HepG2 (cell line): ENCODE measurements at regions not wholly inside any gene's neighbourhood (a gene's known extent, or its start where the extent isn't known, plus 50 kb on each side); places are given as distances from the start of the nearest gene placed in this dataset.

Source experiments
- ATAC-seq: fragments of 200-7000 bp; cut with Tn5 transposase; 3 replicates; pipeline ENCODE4 v1.9.1; 2020; ENCODE audit warnings: mild to moderate bottlenecking, moderate library complexity
- BruUV-seq: library from RNA; stranded (reverse); fragments of 400-500 nt; replicated peaks from 2 replicates; lab custom pipeline; 2021; lab: Mats Ljungman, UMichigan
- CTCF ChIA-PET: fragments of 300-600 bp; formaldehyde crosslinking; extraction: SDS; loops from one replicate; lab custom pipeline; 2021; ENCODE audit warnings: low total read pairs, inconsistent platforms, low intra/inter-chr PET ratio; lab: Yijun Ruan, JAX
- POLR2A ChIA-PET: fragments of 350-600 bp; sonication (Branson Sonifier 250); formaldehyde crosslinking; loops from one replicate; lab custom pipeline; 2020; ENCODE audit warnings: antibody characterized with exemption, inconsistent platforms; lab: Yijun Ruan, JAX
- DNase-seq: peaks from one replicate; pipeline ENCODE4 v3.0.0-alpha.2; 2015; ENCODE audit warnings: low spot score
- FAIRE-seq: peaks from 3 replicates; lab custom pipeline; 2011; peaks lifted over from hg19 to GRCh38; lab: Jason Lieb, UNC
- H2AFZ ChIP-seq: one replicate; pipeline ENCODE4 v1.6.1; 2011; ENCODE audit warnings: low read length, inconsistent platforms
- H3K27ac ChIP-seq: fragments of 300-600 bp; 3 replicates; pipeline ENCODE4 v1.8.0; 2011; ENCODE audit warnings: mixed run types, mild to moderate bottlenecking, mixed read lengths, low read length, inconsistent platforms; ENCODE audit not compliant: insufficient read depth; ENCODE audit errors: extremely low read length
- H3K27me3 ChIP-seq, 2 experiments: fragments of 200-600 bp in 1 of 2; 2 replicates in 1 of 2; 3 replicates in 1 of 2; pipeline versions ENCODE4 v1.6.0 to v1.8.0; 2011; ENCODE audit warnings: low read length in 2 of 2, mild to moderate bottlenecking in 2 of 2, moderate library complexity in 2 of 2, inconsistent platforms in 1 of 2; ENCODE audit not compliant: insufficient read depth in 2 of 2, control insufficient read depth in 1 of 2
- H3K36me3 ChIP-seq, 2 experiments: fragments of 200-600 bp in 1 of 2; replicated peaks in 1 of 2; 2 replicates in 1 of 2; 3 replicates in 1 of 2; pipeline versions ENCODE4 v1.5.1 to v1.8.0; 2011; ENCODE audit warnings: low read length in 2 of 2, inconsistent platforms in 1 of 2; ENCODE audit not compliant: insufficient read depth in 2 of 2, control insufficient read depth in 1 of 2
- H3K4me1 ChIP-seq: 2 replicates; pipeline ENCODE4 v1.5.1; 2012; ENCODE audit warnings: low read length, inconsistent platforms; ENCODE audit not compliant: insufficient read depth
- H3K4me2 ChIP-seq: 2 replicates; pipeline ENCODE4 v1.6.0; 2011; ENCODE audit warnings: low read depth, low read length, inconsistent platforms
- H3K4me3 ChIP-seq, 3 experiments: fragments of 200-600 bp in 1 of 3; sonication (generic), shearing (Covaris generic) in 1 of 3; replicated peaks in 1 of 3; 2 replicates each; pipeline ENCODE4 v1.5.1; 2011 to 2016; ENCODE audit warnings: low read length in 3 of 3, inconsistent platforms in 2 of 3, low read depth in 2 of 3, mild to moderate bottlenecking in 2 of 3, control low read depth in 1 of 3, mixed read lengths in 1 of 3; ENCODE audit not compliant: insufficient read depth in 1 of 3
- H3K79me2 ChIP-seq: one replicate; pipeline ENCODE4 v1.6.1; 2011; ENCODE audit warnings: low read length, inconsistent platforms; ENCODE audit not compliant: insufficient read depth
- H3K9ac ChIP-seq: 2 replicates; pipeline ENCODE4 v1.6.0; 2011; ENCODE audit warnings: mild to moderate bottlenecking, low read depth, low read length, inconsistent platforms; ENCODE audit not compliant: insufficient read depth
- H3K9me3 ChIP-seq: 2 replicates; pipeline ENCODE4 v1.5.1; 2012; ENCODE audit warnings: mild to moderate bottlenecking, low read length
- H4K20me1 ChIP-seq: 2 replicates; pipeline ENCODE4 v1.6.0; 2011; ENCODE audit warnings: inconsistent platforms, mild to moderate bottlenecking, low read length, moderate library complexity; ENCODE audit not compliant: insufficient read depth
- SALL2 ChIP-seq: sonication (generic); formaldehyde crosslinking; IDR thresholded peaks from 2 replicates; pipeline ENCODE4 v1.8.1; 2023; ENCODE audit warnings: mild to moderate bottlenecking, missing genetic modification reagents, inconsistent platforms
- SMC3 ChIP-seq: IDR thresholded peaks from 2 replicates; pipeline ENCODE4 v1.6.1; 2011; ENCODE audit warnings: low read length, improper control_type of control experiment
- SNAPC2 ChIP-seq: sonication (generic); formaldehyde crosslinking; IDR thresholded peaks from 2 replicates; pipeline ENCODE4 v1.8.1; 2022; ENCODE audit warnings: mild to moderate bottlenecking, missing genetic modification reagents
- ZNF788 ChIP-seq: sonication (generic); formaldehyde crosslinking; IDR thresholded peaks from 2 replicates; pipeline ENCODE4 v1.5.0; 2020; ENCODE audit warnings: mild to moderate bottlenecking, missing genetic modification reagents, borderline replicate concordance
- WGBS: methylation state at CpG from one replicate; pipeline ENCODE4 v1.1.6; 2017; ENCODE audit warnings: low lambda C conversion rate; 5-methylcytosine and 5-hydroxymethylcytosine counted together
- in situ Hi-C: cut with HindIII; loops from 2 replicates; pipeline ENCODE4 v1.10.0; 2017; ENCODE audit warnings: low pct_unique_long_range_greater_than_20kb; ENCODE audit not compliant: extremely low pct_ligation_motif_present
- intact Hi-C: fragments of 100-400 bp; cut with micrococcal nuclease; formaldehyde crosslinking; loops from one replicate; pipeline ENCODE4 v1.10.0; 2022; ENCODE audit not compliant: unreplicated experiment
- TF ChIP-seq, protein P1 (sequence below): sonication (generic); formaldehyde crosslinking; IDR thresholded peaks from 2 replicates; pipeline ENCODE4 v1.5.0; 2020; ENCODE audit warnings: missing genetic modification reagents, mild to moderate bottlenecking, borderline replicate concordance
- TF ChIP-seq, protein P2 (sequence below): sonication (generic); formaldehyde crosslinking; IDR thresholded peaks from 2 replicates; pipeline ENCODE4 v1.4.0; 2020; ENCODE audit warnings: missing genetic modification reagents, borderline replicate concordance
- TF ChIP-seq, protein P3 (sequence below): sonication (generic); formaldehyde crosslinking; IDR thresholded peaks from 2 replicates; pipeline ENCODE4 v1.5.0; 2020; ENCODE audit warnings: mild to moderate bottlenecking, missing genetic modification reagents
- TF ChIP-seq, protein P4 (sequence below): sonication (generic); formaldehyde crosslinking; IDR thresholded peaks from 2 replicates; pipeline ENCODE4 v1.5.0; 2020; ENCODE audit warnings: missing genetic modification reagents

DNA sequence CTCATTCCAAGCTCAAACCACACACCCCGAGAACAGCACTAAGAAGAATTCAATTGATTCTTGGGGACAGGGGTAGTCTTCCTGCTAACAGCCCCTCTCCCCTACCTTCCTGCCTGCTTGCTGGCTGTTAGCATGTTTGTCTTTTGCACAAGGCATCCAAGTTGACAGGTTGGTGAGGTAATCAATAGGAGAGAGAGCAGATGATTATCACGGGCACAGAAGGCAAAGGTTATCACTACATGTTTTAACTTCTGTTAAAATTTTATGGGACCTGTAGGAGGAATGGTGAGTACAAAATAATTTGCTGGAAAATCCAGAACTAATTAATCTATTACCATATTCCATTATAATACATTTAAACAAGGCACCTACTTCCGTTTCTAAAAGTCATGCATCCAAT, 442.1 kb upstream of the TCF4 start (continued):
- TF ChIP-seq, protein P1, sequence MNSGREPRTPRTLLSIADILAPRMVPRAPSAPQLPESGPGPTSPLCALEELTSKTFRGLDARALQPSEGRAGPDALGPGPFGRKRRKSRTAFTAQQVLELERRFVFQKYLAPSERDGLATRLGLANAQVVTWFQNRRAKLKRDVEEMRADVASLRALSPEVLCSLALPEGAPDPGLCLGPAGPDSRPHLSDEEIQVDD (CRISPR knock-in tag), result no peak
- TF ChIP-seq SMC3 (no peak), ZNF788 (CRISPR knock-in tag) (no peak), SNAPC2 (CRISPR knock-in tag) (no peak)
- TF ChIP-seq, protein P2, sequence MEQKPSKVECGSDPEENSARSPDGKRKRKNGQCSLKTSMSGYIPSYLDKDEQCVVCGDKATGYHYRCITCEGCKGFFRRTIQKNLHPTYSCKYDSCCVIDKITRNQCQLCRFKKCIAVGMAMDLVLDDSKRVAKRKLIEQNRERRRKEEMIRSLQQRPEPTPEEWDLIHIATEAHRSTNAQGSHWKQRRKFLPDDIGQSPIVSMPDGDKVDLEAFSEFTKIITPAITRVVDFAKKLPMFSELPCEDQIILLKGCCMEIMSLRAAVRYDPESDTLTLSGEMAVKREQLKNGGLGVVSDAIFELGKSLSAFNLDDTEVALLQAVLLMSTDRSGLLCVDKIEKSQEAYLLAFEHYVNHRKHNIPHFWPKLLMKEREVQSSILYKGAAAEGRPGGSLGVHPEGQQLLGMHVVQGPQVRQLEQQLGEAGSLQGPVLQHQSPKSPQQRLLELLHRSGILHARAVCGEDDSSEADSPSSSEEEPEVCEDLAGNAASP (CRISPR knock-in tag), result no peak

DNA sequence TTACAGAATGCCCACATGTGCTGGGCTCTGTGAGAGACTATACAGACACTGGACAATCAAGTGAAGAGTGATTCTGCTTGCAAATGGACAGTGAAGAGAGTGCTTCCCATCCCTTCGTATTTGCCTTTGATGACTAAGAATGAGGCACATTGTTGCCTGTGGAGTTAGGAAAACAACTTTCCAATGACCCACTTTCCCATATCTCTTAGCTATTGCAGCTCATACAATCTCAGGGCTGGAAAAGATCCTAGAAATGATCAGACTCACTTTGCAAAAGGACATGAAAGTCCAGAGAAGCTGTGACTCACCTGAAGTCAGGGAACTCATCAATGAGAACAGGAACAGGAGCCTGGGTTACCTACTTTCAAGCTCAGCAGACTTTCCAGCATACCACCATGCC, 440.5 kb upstream of the TCF4 start:
- H3K36me3 ChIP-seq, result no peaks in the 10 kb centered on the region
- no TSS peak for BruUV-seq
- no peak overlapping the region for H3K4me2 ChIP-seq
- CTCF ChIA-PET, result no interaction called here
- H3K27me3 ChIP-seq, result no peaks in the 10 kb centered on the region
- peaks cover 93% of the 10 kb centered on the region for H3K9me3 ChIP-seq
- H4K20me1 ChIP-seq, result no peaks in the 10 kb centered on the region
- FAIRE-seq, result no peak
- TF ChIP-seq, protein P3, sequence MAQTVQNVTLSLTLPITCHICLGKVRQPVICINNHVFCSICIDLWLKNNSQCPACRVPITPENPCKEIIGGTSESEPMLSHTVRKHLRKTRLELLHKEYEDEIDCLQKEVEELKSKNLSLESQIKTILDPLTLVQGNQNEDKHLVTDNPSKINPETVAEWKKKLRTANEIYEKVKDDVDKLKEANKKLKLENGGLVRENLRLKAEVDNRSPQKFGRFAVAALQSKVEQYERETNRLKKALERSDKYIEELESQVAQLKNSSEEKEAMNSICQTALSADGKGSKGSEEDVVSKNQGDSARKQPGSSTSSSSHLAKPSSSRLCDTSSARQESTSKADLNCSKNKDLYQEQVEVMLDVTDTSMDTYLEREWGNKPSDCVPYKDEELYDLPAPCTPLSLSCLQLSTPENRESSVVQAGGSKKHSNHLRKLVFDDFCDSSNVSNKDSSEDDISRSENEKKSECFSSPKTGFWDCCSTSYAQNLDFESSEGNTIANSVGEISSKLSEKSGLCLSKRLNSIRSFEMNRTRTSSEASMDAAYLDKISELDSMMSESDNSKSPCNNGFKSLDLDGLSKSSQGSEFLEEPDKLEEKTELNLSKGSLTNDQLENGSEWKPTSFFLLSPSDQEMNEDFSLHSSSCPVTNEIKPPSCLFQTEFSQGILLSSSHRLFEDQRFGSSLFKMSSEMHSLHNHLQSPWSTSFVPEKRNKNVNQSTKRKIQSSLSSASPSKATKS, result no peak
- no peak for TF ChIP-seq SALL2 (CRISPR knock-in tag)
- TF ChIP-seq, protein P4, sequence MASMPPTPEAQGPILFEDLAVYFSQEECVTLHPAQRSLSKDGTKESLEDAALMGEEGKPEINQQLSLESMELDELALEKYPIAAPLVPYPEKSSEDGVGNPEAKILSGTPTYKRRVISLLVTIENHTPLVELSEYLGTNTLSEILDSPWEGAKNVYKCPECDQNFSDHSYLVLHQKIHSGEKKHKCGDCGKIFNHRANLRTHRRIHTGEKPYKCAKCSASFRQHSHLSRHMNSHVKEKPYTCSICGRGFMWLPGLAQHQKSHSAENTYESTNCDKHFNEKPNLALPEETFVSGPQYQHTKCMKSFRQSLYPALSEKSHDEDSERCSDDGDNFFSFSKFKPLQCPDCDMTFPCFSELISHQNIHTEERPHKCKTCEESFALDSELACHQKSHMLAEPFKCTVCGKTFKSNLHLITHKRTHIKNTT (CRISPR knock-in tag), result no peak
- ATAC-seq, result no peak
- no peak for DNase-seq
- POLR2A ChIA-PET, result no interaction called here
- WGBS, result 0% methylated on average over 1 of the region's 1 CpG
- intact Hi-C loops, result no loop called here
- H3K4me3 ChIP-seq, result no peak overlapping the region
- in situ Hi-C loops, result no loop called here
- H3K27ac ChIP-seq, result no peak overlapping the region
- H3K79me2 ChIP-seq, result no peaks in the 10 kb centered on the region
- no peak overlapping the region for H2AFZ ChIP-seq
- H3K4me1 ChIP-seq, result no peaks in the 10 kb centered on the region
- no peak overlapping the region for H3K9ac ChIP-seq
